Smooth muscle cell (in vitro differentiated cells): ENCODE measurements at regions not wholly inside any gene's neighbourhood (a gene's known extent, or its start where the extent isn't known, plus 50 kb on each side); places are given as distances from the start of the nearest gene placed in this dataset.

ENCODE experiments used
- DNase-seq: peaks from one replicate; lab custom pipeline; 2025; ENCODE audit not compliant: unreplicated experiment; lab: John Stamatoyannopoulos, UW
- H2AFZ ChIP-seq: fragments of 200-600 bp; sonication (generic); 2 replicates; pipeline ENCODE4 v1.6.0; 2016; ENCODE audit warnings: antibody characterized with exemption, low read depth, mild to moderate bottlenecking
- H3F3A ChIP-seq: fragments of 200-600 bp; sonication (generic); 2 replicates; pipeline ENCODE4 v1.6.0; 2017; ENCODE audit warnings: antibody characterized with exemption, low read depth
- H3K27ac ChIP-seq: fragments of 200-600 bp; sonication (generic); 2 replicates; pipeline ENCODE4 v1.5.1; 2016; ENCODE audit warnings: low read depth, mild to moderate bottlenecking
- H3K27me3 ChIP-seq: fragments of 200-600 bp; sonication (generic); 2 replicates; pipeline ENCODE4 v1.6.1; 2016; ENCODE audit warnings: low read depth, mild to moderate bottlenecking
- H3K36me3 ChIP-seq: fragments of 200-600 bp; sonication (generic); 2 replicates; pipeline ENCODE4 v1.5.1; 2016; ENCODE audit warnings: low read depth
- H3K4me1 ChIP-seq: fragments of 200-600 bp; sonication (generic); 2 replicates; pipeline ENCODE4 v1.5.1; 2016; ENCODE audit warnings: low read depth
- H3K4me2 ChIP-seq: fragments of 200-600 bp; sonication (generic); 2 replicates; pipeline ENCODE4 v1.6.0; 2016; ENCODE audit warnings: mild to moderate bottlenecking
- H3K4me3 ChIP-seq: fragments of 200-600 bp; sonication (generic); 2 replicates; pipeline ENCODE4 v1.5.1; 2016; ENCODE audit warnings: mild to moderate bottlenecking
- H3K79me2 ChIP-seq: fragments of 200-600 bp; sonication (generic); 2 replicates; pipeline ENCODE4 v1.6.0; 2016; ENCODE audit warnings: low read depth, mild to moderate bottlenecking
- H3K9ac ChIP-seq: fragments of 200-600 bp; sonication (generic); 2 replicates; pipeline ENCODE4 v1.6.0; 2016; ENCODE audit warnings: low read depth
- H3K9me3 ChIP-seq: fragments of 200-600 bp; sonication (generic); replicated peaks from 2 replicates; pipeline ENCODE4 v1.5.1; 2016; ENCODE audit warnings: low read depth
- H4K20me1 ChIP-seq: fragments of 200-600 bp; sonication (generic); 2 replicates; pipeline ENCODE4 v1.6.0; 2016; ENCODE audit warnings: low read depth
- WGBS: methylation state at CpG from one replicate; pipeline ENCODE4 v1.1.7; 2016; ENCODE audit warnings: low lambda C conversion rate; 5-methylcytosine and 5-hydroxymethylcytosine counted together
- TF ChIP-seq, protein P1 (sequence below): fragments of 200-600 bp; sonication (generic); IDR thresholded peaks from 2 replicates; pipeline ENCODE4 v1.5.1; 2017; ENCODE audit warnings: borderline replicate concordance, mild to moderate bottlenecking, antibody characterized with exemption; ENCODE audit not compliant: insufficient read depth, poor library complexity, severe bottlenecking

DNA sequence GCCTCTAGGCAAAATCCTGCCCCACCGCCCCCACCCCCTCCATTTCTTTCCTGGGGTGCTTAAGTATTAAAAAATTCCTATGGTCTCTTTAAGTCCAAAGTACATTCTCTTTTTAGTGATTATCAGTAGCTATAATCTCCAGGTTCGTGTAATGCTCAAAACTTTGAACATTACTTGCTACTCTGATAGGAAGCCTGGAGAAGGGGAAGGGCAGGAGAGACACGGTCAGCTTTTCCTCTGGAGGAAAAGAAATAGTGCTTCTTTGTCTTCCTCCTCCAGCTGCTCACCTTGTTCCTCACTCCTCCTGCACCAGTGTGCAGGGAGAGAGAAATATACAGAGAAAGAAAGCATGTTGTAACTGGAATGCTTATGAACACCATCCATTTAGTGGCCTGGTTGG is 80.4 kb downstream of the PPP1R2C start:
- H4K20me1 ChIP-seq: no peaks in the 10 kb centered on the region
- DNase-seq: no peak
- no peak overlapping the region for H3K4me2 ChIP-seq
- H2AFZ ChIP-seq: peak overlapping the region; percentile 4
- H3K79me2 ChIP-seq: no peaks in the 10 kb centered on the region
- no peak overlapping the region for H3K9ac ChIP-seq
- no peaks in the 10 kb centered on the region for H3K27me3 ChIP-seq
- H3F3A ChIP-seq: no peaks in the 10 kb centered on the region
- H3K4me3 ChIP-seq: no peak overlapping the region
- H3K27ac ChIP-seq: no peak overlapping the region
- 73% methylated on average over 3 of the region's 3 CpGs for WGBS
- no peaks in the 10 kb centered on the region for H3K36me3 ChIP-seq
- H3K9me3 ChIP-seq: no peaks in the 10 kb centered on the region
- TF ChIP-seq, protein P1, sequence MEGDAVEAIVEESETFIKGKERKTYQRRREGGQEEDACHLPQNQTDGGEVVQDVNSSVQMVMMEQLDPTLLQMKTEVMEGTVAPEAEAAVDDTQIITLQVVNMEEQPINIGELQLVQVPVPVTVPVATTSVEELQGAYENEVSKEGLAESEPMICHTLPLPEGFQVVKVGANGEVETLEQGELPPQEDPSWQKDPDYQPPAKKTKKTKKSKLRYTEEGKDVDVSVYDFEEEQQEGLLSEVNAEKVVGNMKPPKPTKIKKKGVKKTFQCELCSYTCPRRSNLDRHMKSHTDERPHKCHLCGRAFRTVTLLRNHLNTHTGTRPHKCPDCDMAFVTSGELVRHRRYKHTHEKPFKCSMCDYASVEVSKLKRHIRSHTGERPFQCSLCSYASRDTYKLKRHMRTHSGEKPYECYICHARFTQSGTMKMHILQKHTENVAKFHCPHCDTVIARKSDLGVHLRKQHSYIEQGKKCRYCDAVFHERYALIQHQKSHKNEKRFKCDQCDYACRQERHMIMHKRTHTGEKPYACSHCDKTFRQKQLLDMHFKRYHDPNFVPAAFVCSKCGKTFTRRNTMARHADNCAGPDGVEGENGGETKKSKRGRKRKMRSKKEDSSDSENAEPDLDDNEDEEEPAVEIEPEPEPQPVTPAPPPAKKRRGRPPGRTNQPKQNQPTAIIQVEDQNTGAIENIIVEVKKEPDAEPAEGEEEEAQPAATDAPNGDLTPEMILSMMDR: no peak
- H3K4me1 ChIP-seq: no peaks in the 10 kb centered on the region

DNA sequence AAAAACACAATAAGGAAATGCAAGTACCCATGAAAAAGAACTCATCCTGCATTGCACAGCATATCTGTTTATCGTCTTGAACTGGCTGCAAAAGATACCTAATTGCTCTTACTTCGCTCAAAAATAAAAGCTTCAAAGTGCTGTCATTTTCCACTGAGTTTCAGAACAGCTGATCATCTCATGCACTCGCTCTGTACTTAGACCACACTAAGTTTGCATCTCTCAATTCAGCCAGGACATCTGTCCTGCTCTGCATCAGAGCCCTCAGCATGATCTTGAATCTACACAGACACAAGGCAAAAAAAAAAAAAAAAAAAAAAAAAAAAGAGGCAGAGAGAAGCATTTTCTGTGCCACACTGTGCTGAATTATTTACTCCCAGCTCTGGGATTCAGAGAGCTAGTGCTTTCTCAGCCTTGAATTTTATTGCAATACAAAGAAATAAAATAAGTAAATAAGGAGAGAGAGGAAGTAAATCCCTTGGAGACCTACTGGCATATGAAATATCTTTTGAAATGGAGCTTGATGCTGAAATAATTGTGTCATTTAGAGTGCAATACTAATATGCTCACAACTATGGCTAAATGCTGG is 81.3 kb downstream of the PPP1R2C start:
- H3K9ac ChIP-seq: no peak overlapping the region
- 79% methylated on average over 3 of the region's 3 CpGs for WGBS
- H3K9me3 ChIP-seq: no peaks in the 10 kb centered on the region
- H3K27me3 ChIP-seq: no peaks in the 10 kb centered on the region
- no peak overlapping the region for H3K4me2 ChIP-seq
- no peaks in the 10 kb centered on the region for H3F3A ChIP-seq
- H3K27ac ChIP-seq: no peak overlapping the region
- no peak for DNase-seq
- no peaks in the 10 kb centered on the region for H3K4me1 ChIP-seq
- no peak overlapping the region for H2AFZ ChIP-seq
- no peaks in the 10 kb centered on the region for H3K36me3 ChIP-seq
- no peak overlapping the region for H3K4me3 ChIP-seq
- no peaks in the 10 kb centered on the region for H4K20me1 ChIP-seq
- TF ChIP-seq, protein P1: no peak
- no peaks in the 10 kb centered on the region for H3K79me2 ChIP-seq

DNA sequence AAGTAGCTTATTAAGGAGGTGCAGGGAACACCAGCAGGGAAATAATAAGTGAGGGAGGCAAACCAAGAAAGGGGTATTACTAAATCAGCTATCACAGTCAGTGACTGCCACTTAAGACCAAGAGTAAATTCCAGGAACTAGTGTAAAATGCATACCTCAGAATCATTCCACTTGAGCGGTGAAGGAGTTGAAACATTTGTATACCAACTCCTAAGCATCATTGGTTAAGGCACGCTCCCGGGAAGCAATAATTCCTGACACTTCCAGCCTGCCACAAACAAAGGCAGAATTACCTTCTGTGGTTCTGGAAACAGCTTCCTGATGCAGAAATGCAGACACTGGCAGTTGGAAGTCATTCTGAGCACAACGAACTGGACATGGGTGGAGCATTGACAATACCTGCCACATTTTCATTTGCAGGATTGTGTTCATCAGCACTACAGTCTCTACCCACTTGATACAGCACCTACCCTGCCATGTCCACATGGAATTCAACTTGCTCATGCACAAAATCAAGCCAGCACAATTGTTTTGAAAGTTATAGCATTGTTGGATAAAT is 82.1 kb downstream of the PPP1R2C start:
- H3K79me2 ChIP-seq: no peaks in the 10 kb centered on the region
- no peaks in the 10 kb centered on the region for H4K20me1 ChIP-seq
- H3K36me3 ChIP-seq: no peaks in the 10 kb centered on the region
- no peak overlapping the region for H3K9ac ChIP-seq
- no peak overlapping the region for H3K27ac ChIP-seq
- no peaks in the 10 kb centered on the region for H3K9me3 ChIP-seq
- TF ChIP-seq, protein P1: no peak
- H3F3A ChIP-seq: no peaks in the 10 kb centered on the region
- no peak overlapping the region for H2AFZ ChIP-seq
- H3K27me3 ChIP-seq: no peaks in the 10 kb centered on the region
- DNase-seq: no peak
- H3K4me2 ChIP-seq: no peak overlapping the region
- H3K4me1 ChIP-seq: no peaks in the 10 kb centered on the region
- no peak overlapping the region for H3K4me3 ChIP-seq
- WGBS: 80% methylated on average over 4 of the region's 4 CpGs

DNA sequence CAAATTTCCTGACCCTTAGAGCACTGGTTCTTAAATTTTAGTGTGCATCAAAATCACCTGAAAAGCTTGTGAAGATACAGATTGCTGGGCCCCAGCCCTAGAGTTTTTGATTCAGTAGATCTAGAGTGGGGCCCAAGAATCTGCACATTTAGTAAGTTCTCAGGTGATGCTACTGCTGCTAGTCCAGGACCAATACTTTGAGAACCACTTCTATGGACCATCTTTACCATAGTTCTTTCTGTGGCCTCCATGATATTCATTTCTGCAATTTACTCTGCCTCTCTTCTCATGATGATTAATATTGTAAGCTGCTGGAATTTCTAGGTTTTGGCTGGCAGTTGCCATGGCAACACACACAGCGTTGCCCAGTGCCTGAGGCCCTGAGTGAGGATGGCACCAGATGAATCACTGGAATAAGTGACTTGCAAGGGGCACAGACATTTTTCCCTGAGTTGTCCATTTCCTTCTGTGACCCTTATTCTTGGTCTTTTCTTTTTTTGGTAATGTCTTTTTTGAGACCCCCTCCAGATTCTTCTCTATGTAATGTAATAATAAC is 83.6 kb downstream of the PPP1R2C start:
- H3K9me3 ChIP-seq: no peaks in the 10 kb centered on the region
- H3K36me3 ChIP-seq: no peaks in the 10 kb centered on the region
- no peak overlapping the region for H3K4me2 ChIP-seq
- 86% methylated on average over 1 of the region's 1 CpG for WGBS
- H4K20me1 ChIP-seq: no peaks in the 10 kb centered on the region
- no peaks in the 10 kb centered on the region for H3F3A ChIP-seq
- H3K27me3 ChIP-seq: no peaks in the 10 kb centered on the region
- no peak overlapping the region for H3K27ac ChIP-seq
- H2AFZ ChIP-seq: no peak overlapping the region
- no peak overlapping the region for H3K4me3 ChIP-seq
- H3K79me2 ChIP-seq: no peaks in the 10 kb centered on the region
- DNase-seq: no peak
- H3K4me1 ChIP-seq: no peaks in the 10 kb centered on the region
- TF ChIP-seq, protein P1: no peak
- no peak overlapping the region for H3K9ac ChIP-seq
